Naive thymus-derived CD8-positive, alpha-beta T cell (primary cell): ENCODE measurements at regions not wholly inside any gene's neighbourhood (a gene's known extent, or its start where the extent isn't known, plus 50 kb on each side); places are given as distances from the start of the nearest gene placed in this dataset.

ENCODE experiments used
- ATAC-seq, 2 donors: fragments of 150-1000 bp; cut with Tn5 transposase in 1 of 2; sonication (Bioruptor Pico), chemical (Tn5 transposase) in 1 of 2; 1 replicate in 1 of 2; 2 replicates in 1 of 2; pipeline ENCODE4 v1.10.0; 2021; ENCODE audit warnings: mild to moderate bottlenecking in 2 of 2, moderate library complexity in 2 of 2
- POLR2A ChIA-PET: fragments of 350-600 bp; sonication (Branson Sonifier 250); formaldehyde crosslinking; loops from one replicate; lab custom pipeline; 2021; ENCODE audit warnings: antibody characterized with exemption; lab: Charles Lee
- DNase-seq, 10 donors: peaks; one replicate each; pipeline versions ENCODE4 v3.0.0 to v3.0.0-alpha.2; 2020 to 2022
- H3K27ac Mint-ChIP-seq, 10 donors: one replicate each; pipeline ENCODE4 v1.8.0; 2020 to 2022; ENCODE audit warnings: mild to moderate bottlenecking in 10 of 10, mixed read lengths in 10 of 10, moderate library complexity in 4 of 10, inconsistent platforms in 1 of 10
- H3K27me3 Mint-ChIP-seq, 5 donors: one replicate each; pipeline ENCODE4 v1.8.0; 2021 to 2022; ENCODE audit warnings: mixed read lengths in 5 of 5
- H3K36me3 Mint-ChIP-seq, 3 donors: one replicate each; pipeline ENCODE4 v1.8.0; 2020 to 2022; ENCODE audit warnings: mixed read lengths in 3 of 3, mild to moderate bottlenecking in 2 of 3, inconsistent platforms in 1 of 3
- H3K4me1 Mint-ChIP-seq, 4 donors: one replicate each; pipeline ENCODE4 v1.8.0; 2021 to 2022; ENCODE audit warnings: mixed read lengths in 4 of 4
- H3K4me3 Mint-ChIP-seq, 10 donors: one replicate each; pipeline ENCODE4 v1.8.0; 2020 to 2022; ENCODE audit warnings: mild to moderate bottlenecking in 10 of 10, mixed read lengths in 10 of 10, moderate library complexity in 6 of 10, inconsistent platforms in 1 of 10
- H3K9me3 Mint-ChIP-seq, 9 donors: one replicate each; pipeline ENCODE4 v1.8.0; 2020 to 2022; ENCODE audit warnings: mixed read lengths in 9 of 9, mild to moderate bottlenecking in 3 of 9, inconsistent platforms in 1 of 9, moderate library complexity in 1 of 9

GRCh38 chr1:70916034-70916427 is 131.6 kb downstream of the PTGER3 start:
- H3K36me3 Mint-ChIP-seq = no peaks in the 10 kb centered on the region
- H3K27ac Mint-ChIP-seq = no peak overlapping the region
- H3K4me1 Mint-ChIP-seq = no peaks in the 10 kb centered on the region
- DNase-seq = no peak
- ATAC-seq = no peak
- no peak overlapping the region for H3K4me3 Mint-ChIP-seq
- POLR2A ChIA-PET = no interaction called here
- no peaks in the 10 kb centered on the region for H3K27me3 Mint-ChIP-seq
- H3K9me3 Mint-ChIP-seq = peaks cover 0 to 3% (median 0%) of the 10 kb centered on the region in 9 donors

DNA sequence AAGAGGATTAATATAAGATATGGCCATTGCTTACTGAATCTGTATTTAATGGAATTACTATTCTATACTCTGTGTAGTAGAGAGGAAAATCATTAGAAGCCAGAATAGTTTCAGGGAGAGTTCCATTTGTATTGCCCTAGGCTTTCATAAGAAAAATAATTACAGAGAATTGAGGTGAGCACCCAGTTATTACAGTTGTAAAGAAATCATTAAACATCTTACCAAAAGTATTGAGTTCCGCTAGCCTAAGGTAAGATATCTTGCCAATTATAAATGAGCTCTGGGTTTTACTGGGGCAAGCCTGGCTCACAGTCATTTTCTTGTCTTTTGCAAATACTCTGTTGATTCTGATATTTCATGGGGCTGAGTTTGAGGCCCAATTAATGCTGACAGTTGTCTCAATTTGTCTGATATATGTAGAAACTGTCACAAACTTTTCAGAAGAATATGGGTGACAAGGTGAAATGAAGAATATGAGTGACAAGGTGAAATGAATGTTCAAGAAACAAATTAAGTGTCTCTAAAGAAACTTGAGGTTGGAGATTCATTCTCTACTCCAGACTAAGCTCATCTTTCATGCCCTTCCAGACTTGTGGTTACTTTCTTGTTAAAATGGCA is 127.8 kb downstream of the PTGER3 start:
- H3K27ac Mint-ChIP-seq = no peak overlapping the region
- no peak for ATAC-seq
- peaks cover 0 to 12% (median 0%) of the 10 kb centered on the region in 3 donors for H3K36me3 Mint-ChIP-seq
- H3K4me3 Mint-ChIP-seq = no peak overlapping the region
- POLR2A ChIA-PET = no interaction called here
- peaks cover 0 to 3% (median 0%) of the 10 kb centered on the region in 5 donors for H3K27me3 Mint-ChIP-seq
- peaks cover 0 to 21% (median 11%) of the 10 kb centered on the region in 9 donors for H3K9me3 Mint-ChIP-seq
- no peak for DNase-seq
- no peaks in the 10 kb centered on the region for H3K4me1 Mint-ChIP-seq
